ENCODE measurements at regions not wholly inside any gene's neighbourhood (a gene's known extent, or its start where the extent isn't known, plus 50 kb on each side); places are given as distances from the start of the nearest gene placed in this dataset.

DNA sequence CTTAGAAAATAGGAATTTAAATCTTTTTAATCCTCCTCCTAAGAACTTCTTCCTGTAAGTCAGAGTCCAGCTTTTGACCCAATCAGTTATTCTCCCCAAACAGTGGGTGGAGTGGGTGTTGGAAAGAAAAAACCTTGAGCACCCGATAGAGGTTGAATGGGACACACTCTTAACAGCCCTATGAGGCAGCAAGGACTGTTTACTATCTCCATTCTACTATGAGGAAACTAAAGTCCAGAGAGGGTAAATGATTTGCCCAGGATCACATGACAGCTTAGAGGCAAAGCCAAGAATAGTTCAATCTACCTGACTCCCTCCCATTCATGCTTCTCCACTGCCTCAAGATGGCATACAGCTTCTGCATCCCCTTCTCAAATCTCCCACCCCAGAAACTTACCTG, 57.6 kb upstream of the SLC35B4 start:
- CTCF ChIA-PET = no interaction called here
- POLR2A ChIA-PET = no interaction called here
- Histone ChIP-seq H3K27ac (ENCODE audit: low read length) (no peak overlapping the region), H3K27me3 (ENCODE audit: control insufficient read depth, insufficient read depth, low read length) (peaks cover 9% of the 10 kb centered on the region; the same call in 1 of the 2 replicates), H3K4me3 (ENCODE audit: low read depth in 2 of 2, low read length in 2 of 2) (no peak overlapping the region), H3K36me3 (ENCODE audit: control insufficient read depth, insufficient read depth, low read length) (no peaks in the 10 kb centered on the region), H3K4me1 (ENCODE audit: control insufficient read depth, insufficient read depth, low read length) (no peaks in the 10 kb centered on the region), H3K9me3 (ENCODE audit: control insufficient read depth, insufficient read depth, low read depth, low read length) (no peaks in the 10 kb centered on the region)
- no TSS peak for BruUV-seq (replicated peaks)
- ATAC-seq (no peak), DNase-seq (ENCODE audit: low read depth, low spot score) (no peak)
- TF ChIP-seq, protein P1, sequence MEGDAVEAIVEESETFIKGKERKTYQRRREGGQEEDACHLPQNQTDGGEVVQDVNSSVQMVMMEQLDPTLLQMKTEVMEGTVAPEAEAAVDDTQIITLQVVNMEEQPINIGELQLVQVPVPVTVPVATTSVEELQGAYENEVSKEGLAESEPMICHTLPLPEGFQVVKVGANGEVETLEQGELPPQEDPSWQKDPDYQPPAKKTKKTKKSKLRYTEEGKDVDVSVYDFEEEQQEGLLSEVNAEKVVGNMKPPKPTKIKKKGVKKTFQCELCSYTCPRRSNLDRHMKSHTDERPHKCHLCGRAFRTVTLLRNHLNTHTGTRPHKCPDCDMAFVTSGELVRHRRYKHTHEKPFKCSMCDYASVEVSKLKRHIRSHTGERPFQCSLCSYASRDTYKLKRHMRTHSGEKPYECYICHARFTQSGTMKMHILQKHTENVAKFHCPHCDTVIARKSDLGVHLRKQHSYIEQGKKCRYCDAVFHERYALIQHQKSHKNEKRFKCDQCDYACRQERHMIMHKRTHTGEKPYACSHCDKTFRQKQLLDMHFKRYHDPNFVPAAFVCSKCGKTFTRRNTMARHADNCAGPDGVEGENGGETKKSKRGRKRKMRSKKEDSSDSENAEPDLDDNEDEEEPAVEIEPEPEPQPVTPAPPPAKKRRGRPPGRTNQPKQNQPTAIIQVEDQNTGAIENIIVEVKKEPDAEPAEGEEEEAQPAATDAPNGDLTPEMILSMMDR (IDR thresholded peaks at IDR 0.05) = no peak
- TF ChIP-seq POLR2AphosphoS5 (IDR thresholded peaks at IDR 0.05; ENCODE audit: low read depth, low read length) = no peak
- no peak for TF ChIP-seq TCF7L2 (IDR thresholded peaks at IDR 0.05; ENCODE audit: low read depth, low read length)
- TF ChIP-seq, protein P2, sequence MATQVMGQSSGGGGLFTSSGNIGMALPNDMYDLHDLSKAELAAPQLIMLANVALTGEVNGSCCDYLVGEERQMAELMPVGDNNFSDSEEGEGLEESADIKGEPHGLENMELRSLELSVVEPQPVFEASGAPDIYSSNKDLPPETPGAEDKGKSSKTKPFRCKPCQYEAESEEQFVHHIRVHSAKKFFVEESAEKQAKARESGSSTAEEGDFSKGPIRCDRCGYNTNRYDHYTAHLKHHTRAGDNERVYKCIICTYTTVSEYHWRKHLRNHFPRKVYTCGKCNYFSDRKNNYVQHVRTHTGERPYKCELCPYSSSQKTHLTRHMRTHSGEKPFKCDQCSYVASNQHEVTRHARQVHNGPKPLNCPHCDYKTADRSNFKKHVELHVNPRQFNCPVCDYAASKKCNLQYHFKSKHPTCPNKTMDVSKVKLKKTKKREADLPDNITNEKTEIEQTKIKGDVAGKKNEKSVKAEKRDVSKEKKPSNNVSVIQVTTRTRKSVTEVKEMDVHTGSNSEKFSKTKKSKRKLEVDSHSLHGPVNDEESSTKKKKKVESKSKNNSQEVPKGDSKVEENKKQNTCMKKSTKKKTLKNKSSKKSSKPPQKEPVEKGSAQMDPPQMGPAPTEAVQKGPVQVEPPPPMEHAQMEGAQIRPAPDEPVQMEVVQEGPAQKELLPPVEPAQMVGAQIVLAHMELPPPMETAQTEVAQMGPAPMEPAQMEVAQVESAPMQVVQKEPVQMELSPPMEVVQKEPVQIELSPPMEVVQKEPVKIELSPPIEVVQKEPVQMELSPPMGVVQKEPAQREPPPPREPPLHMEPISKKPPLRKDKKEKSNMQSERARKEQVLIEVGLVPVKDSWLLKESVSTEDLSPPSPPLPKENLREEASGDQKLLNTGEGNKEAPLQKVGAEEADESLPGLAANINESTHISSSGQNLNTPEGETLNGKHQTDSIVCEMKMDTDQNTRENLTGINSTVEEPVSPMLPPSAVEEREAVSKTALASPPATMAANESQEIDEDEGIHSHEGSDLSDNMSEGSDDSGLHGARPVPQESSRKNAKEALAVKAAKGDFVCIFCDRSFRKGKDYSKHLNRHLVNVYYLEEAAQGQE (IDR thresholded peaks at IDR 0.05; ENCODE audit: insufficient read depth in 1 of 2, low read depth in 2 of 2, low read length in 1 of 2) = no peak
- no peak for TF ChIP-seq SIN3A (IDR thresholded peaks at IDR 0.05; ENCODE audit: borderline replicate concordance, insufficient read depth, low read depth, low read length)
- intact Hi-C loops (cut with micrococcal nuclease; ENCODE audit: unreplicated experiment) = no loop called here
- in situ Hi-C loops (cut with HindIII; ENCODE audit: low pct_unique_long_range_greater_than_20kb, low sequenced_read_pairs) = no loop called here

DNA sequence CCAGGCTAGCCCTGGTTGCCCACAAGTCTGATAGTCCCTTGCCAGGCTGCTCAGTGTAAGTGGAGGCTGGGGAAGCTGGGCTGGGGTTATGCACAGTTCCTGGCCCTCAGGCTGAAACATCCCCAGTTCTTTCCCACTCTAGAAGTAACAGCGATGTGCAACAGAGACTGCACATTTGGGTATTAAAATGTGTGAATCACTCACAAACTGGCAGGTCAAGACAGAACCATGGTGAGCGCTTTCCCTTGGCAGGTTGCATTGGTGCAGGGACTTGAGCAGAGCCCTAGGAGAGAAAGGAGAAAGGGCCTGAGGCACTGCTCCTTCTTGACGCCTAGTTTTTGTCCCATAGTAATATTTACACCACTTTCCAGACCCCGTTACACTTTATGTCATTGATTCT, 56.1 kb upstream of the SLC35B4 start:
- no peak overlapping the region for H3K27ac ChIP-seq (ENCODE audit: low read length)
- BruUV-seq (replicated peaks) = no TSS peak

More for the DNA sequence above, 56.1 kb upstream of the SLC35B4 start:
- POLR2A ChIA-PET = no interaction called here
- no peak for ATAC-seq
- CTCF ChIA-PET = no interaction called here
- TF ChIP-seq SIN3A (IDR thresholded peaks at IDR 0.05; ENCODE audit: borderline replicate concordance, insufficient read depth, low read depth, low read length) (no peak), POLR2AphosphoS5 (IDR thresholded peaks at IDR 0.05; ENCODE audit: low read depth, low read length) (no peak), TCF7L2 (IDR thresholded peaks at IDR 0.05; ENCODE audit: low read depth, low read length) (no peak)
- TF ChIP-seq, protein P2 (IDR thresholded peaks at IDR 0.05; ENCODE audit: insufficient read depth in 1 of 2, low read depth in 2 of 2, low read length in 1 of 2) = no peak
- TF ChIP-seq, protein P1 (IDR thresholded peaks at IDR 0.05) = no peak
- in situ Hi-C loops (cut with HindIII; ENCODE audit: low pct_unique_long_range_greater_than_20kb, low sequenced_read_pairs) (no loop called here), intact Hi-C loops (cut with micrococcal nuclease; ENCODE audit: unreplicated experiment) (no loop called here)
- H3K36me3 ChIP-seq (ENCODE audit: control insufficient read depth, insufficient read depth, low read length) = no peaks in the 10 kb centered on the region
- no peak overlapping the region for H3K4me3 ChIP-seq (ENCODE audit: low read depth in 2 of 2, low read length in 2 of 2)
- no peaks in the 10 kb centered on the region for H3K9me3 ChIP-seq (ENCODE audit: control insufficient read depth, insufficient read depth, low read depth, low read length)
- DNase-seq (ENCODE audit: low read depth, low spot score) = no peak
- no peaks in the 10 kb centered on the region for H3K4me1 ChIP-seq (ENCODE audit: control insufficient read depth, insufficient read depth, low read length)
- peaks cover 16% of the 10 kb centered on the region for H3K27me3 ChIP-seq (ENCODE audit: control insufficient read depth, insufficient read depth, low read length)
